Hematopoietic multipotent progenitor cell (in vitro differentiated cells): ENCODE measurements at regions not wholly inside any gene's neighbourhood (a gene's known extent, or its start where the extent isn't known, plus 50 kb on each side); places are given as distances from the start of the nearest gene placed in this dataset. TPM values are rescaled to one million over a fixed set of nuclear protein-coding genes. Genes with fewer than 3 reads are reported as not detected.
"Not testable (repeated sequence)": the region's sequence is repeated elsewhere in the genome, so short reads cannot be mapped to it uniquely, and the experiment has no call there.

Experiments used
- DNase-seq, 3 donors: peaks; one replicate each; pipeline ENCODE4 v3.0.0-alpha.2; 2011 to 2015; ENCODE audit warnings: low read depth in 2 of 3, low spot score in 2 of 3
- small RNA-seq: library from RNA; depleted of rRNA; stranded (forward); fragments of <200 nt; gene quantifications from one replicate; pipeline ENCODE3, GENCODE V24; 2012

- not testable (repeated sequence) for DNase-seq
Observed at GRCh38 chr22:16660989-16661388, 68.4 kb upstream of the CCT8L2 start.

DNA sequence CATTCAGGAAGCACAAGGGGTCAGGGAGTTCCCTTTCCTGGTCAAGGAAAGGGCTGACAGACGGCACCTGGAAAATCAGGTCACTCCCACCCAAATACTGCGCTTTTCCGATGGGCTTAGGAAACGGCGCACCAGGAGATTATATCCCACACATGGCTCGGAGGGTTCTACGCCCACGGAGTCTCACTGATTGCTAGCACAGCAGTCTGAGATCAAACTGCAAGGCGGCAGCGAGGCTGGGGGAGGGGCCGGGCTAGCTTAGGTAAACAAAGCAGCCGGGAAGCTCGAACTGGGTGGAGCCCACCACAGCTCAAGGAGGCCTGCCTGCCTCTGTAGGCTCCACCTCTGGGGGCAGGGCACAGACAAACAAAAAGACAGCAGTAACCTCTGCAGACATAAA is 68.0 kb upstream of the CCT8L2 start:
- DNase-seq = not testable (repeated sequence)

DNA sequence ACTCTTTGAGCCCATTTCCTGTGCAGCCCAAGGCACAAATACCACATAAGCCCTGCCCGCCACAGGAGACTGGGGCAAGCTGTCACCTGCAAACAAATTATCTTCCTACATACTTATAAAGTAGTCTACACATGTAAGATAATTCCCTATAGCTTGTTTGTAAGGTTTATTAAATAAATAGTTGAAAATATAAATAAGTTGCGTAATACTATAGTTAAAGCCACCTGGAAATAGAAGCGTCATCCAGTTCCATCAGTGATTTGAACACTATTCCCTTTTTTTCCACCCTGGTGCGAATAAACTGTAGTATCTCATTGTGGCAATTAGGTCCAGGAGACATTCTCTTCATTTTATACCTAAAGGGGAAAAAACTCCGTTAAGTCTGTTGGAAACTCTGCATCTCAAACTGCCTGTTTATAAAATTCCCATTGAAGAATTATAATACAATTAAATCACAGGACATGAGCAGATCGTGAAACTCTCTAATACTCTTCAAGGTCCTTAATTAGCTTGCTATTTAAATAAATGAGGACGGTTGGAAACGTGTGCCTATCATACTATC is 66.7 kb upstream of the CCT8L2 start:
- not testable (repeated sequence) for DNase-seq

- no peak for DNase-seq
Observed at GRCh38 chr22:16658068-16658467, 65.5 kb upstream of the CCT8L2 start.

GRCh38 chr22:16654882-16655281 is 62.3 kb upstream of the CCT8L2 start:
- no peak for DNase-seq

- not testable (repeated sequence) for DNase-seq
Observed at GRCh38 chr22:16654336-16654735, 61.7 kb upstream of the CCT8L2 start.

GRCh38 chr22:16653222-16653621 is 60.6 kb upstream of the CCT8L2 start:
- DNase-seq = not testable (repeated sequence)

DNA sequence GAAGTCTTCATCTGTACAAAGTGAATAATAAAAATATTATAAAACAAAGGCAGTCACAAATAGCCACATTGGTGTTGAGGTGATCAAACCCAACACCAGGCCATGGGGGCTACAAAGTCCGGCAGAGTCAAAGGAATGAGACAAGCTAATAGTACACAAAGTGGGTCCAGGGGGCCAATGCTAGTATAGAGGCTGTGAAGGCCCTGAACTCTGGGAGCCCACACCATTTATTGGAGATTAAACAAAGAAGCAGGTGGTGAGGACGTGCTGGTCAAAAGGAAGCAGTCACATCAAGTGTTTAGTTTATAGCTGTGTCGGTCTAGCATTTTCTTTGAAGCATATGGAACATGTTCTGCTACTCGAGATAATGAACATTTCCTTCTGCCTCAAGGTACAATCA is 58.6 kb upstream of the CCT8L2 start:
- DNase-seq = peak in 1 of 3 donors; percentile 6

Small RNA genes lying in the stretch of these regions (small RNA-seq; reads per million reads assigned to genes)
- not detected for gene PARP4P3
